IMR-90 (cell line): ENCODE measurements at regions not wholly inside any gene's neighbourhood (a gene's known extent, or its start where the extent isn't known, plus 50 kb on each side); places are given as distances from the start of the nearest gene placed in this dataset.
"Not testable (repeated sequence)": the region's sequence is repeated elsewhere in the genome, so short reads cannot be mapped to it uniquely, and the experiment has no call there.

Experiments used
- BHLHE40 ChIP-seq: fragments of 150-350 bp; IDR thresholded peaks from 2 replicates; pipeline ENCODE4 v1.6.1; 2016; ENCODE audit warnings: mild to moderate bottlenecking, low read depth, low read length
- CEBPB ChIP-seq: IDR thresholded peaks from 2 replicates; pipeline ENCODE4 v1.6.1; 2012; ENCODE audit warnings: low read depth, low read length, improper control_type of control experiment
- CTCF ChIP-seq: conservative IDR thresholded peaks from 2 replicates; pipeline ENCODE4 v1.5.1; 2012; ENCODE audit warnings: mild to moderate bottlenecking, low read depth, low read length, improper control_type of control experiment
- ELK1 ChIP-seq: fragments of 150-350 bp; IDR thresholded peaks from 2 replicates; pipeline ENCODE4 v1.6.1; 2016; ENCODE audit warnings: low read depth, mild to moderate bottlenecking, low read length, moderate library complexity, borderline replicate concordance
- MAFK ChIP-seq: IDR thresholded peaks from 2 replicates; pipeline ENCODE4 v1.6.1; 2012; ENCODE audit warnings: low read depth, low read length, improper control_type of control experiment
- POLR2A ChIP-seq: IDR thresholded peaks from 2 replicates; pipeline ENCODE4 v1.6.1; 2012; ENCODE audit warnings: mild to moderate bottlenecking, low read depth, low read length

- TF ChIP-seq CTCF, POLR2A, CEBPB, ELK1, BHLHE40, MAFK: not testable (repeated sequence)
These were observed 213.6 kb upstream of the COX10 start for GRCh38 chr17:13855730-13856129.
